Lower leg skin (tissue), 3 donors: ENCODE measurements at regions not wholly inside any gene's neighbourhood (a gene's known extent, or its start where the extent isn't known, plus 50 kb on each side); places are given as distances from the start of the nearest gene placed in this dataset.
"Not testable (repeated sequence)": the region's sequence is repeated elsewhere in the genome, so short reads cannot be mapped to it uniquely, and the experiment has no call there.

Experiments used
- POLR2A ChIP-seq, 2 donors: fragments of 450-650 bp; IDR thresholded peaks; one replicate each; pipeline ENCODE4 v1.6.1; 2016 to 2017; ENCODE audit warnings: antibody characterized with exemption in 2 of 2, mild to moderate bottlenecking in 1 of 2, moderate library complexity in 1 of 2
- TF ChIP-seq, protein P1 (sequence below), 3 donors: fragments of 450-650 bp; IDR thresholded peaks; one replicate each; pipeline ENCODE4 v1.5.1; 2016; ENCODE audit warnings: antibody characterized with exemption in 3 of 3, mild to moderate bottlenecking in 3 of 3, moderate library complexity in 2 of 3

DNA sequence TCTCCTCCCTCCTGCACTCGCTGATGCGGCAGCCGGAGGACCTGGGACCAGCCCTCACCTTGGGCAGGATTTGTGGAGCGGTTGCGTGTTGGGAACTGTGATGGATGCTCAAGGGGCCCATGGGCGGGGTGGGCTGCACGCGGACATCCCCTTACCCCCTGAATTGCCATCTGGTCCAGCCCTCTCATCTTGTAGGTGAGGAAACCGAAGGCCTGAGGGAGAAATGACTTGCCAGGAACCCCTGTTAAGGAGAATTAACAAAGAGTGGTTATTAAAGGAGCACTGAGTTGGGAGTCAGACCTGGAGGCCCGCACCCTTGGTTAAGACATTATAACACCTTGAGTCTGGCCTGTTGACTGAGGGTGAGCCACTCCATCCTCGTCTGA, 2752.2 kb downstream of the RPIA start:
- not testable (repeated sequence) for TF ChIP-seq POLR2A (IDR thresholded peaks at IDR 0.05)
- TF ChIP-seq, protein P1, sequence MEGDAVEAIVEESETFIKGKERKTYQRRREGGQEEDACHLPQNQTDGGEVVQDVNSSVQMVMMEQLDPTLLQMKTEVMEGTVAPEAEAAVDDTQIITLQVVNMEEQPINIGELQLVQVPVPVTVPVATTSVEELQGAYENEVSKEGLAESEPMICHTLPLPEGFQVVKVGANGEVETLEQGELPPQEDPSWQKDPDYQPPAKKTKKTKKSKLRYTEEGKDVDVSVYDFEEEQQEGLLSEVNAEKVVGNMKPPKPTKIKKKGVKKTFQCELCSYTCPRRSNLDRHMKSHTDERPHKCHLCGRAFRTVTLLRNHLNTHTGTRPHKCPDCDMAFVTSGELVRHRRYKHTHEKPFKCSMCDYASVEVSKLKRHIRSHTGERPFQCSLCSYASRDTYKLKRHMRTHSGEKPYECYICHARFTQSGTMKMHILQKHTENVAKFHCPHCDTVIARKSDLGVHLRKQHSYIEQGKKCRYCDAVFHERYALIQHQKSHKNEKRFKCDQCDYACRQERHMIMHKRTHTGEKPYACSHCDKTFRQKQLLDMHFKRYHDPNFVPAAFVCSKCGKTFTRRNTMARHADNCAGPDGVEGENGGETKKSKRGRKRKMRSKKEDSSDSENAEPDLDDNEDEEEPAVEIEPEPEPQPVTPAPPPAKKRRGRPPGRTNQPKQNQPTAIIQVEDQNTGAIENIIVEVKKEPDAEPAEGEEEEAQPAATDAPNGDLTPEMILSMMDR (IDR thresholded peaks at IDR 0.05): not testable (repeated sequence)
